ENCODE measurements at regions not wholly inside any gene's neighbourhood (a gene's known extent, or its start where the extent isn't known, plus 50 kb on each side); places are given as distances from the start of the nearest gene placed in this dataset.
"Not testable (repeated sequence)": the region's sequence is repeated elsewhere in the genome, so short reads cannot be mapped to it uniquely, and the experiment has no call there.

- no peak for DNase-seq
Measured at GRCh38 chr3:87478716-87479115, 202.3 kb upstream of the POU1F1 start.

GRCh38 chr3:87473944-87474343 lies 197.6 kb upstream of the POU1F1 start:
- no peak for DNase-seq

- DNase-seq = no peak
Measured at GRCh38 chr3:87468938-87469337, 192.6 kb upstream of the POU1F1 start.

- no peak for DNase-seq
Measured at GRCh38 chr3:87468235-87468634, 191.9 kb upstream of the POU1F1 start.

GRCh38 chr3:87462228-87462627 lies 185.8 kb upstream of the POU1F1 start:
- DNase-seq = no peak

- no peak for DNase-seq
Measured at GRCh38 chr3:87461443-87461842, 185.1 kb upstream of the POU1F1 start.

GRCh38 chr3:87461036-87461435 lies 184.7 kb upstream of the POU1F1 start:
- DNase-seq = no peak

- no peak for DNase-seq
Measured at GRCh38 chr3:87448558-87448957, 172.2 kb upstream of the POU1F1 start.

- no peak for DNase-seq
Measured at GRCh38 chr3:87446849-87447387, 170.5 kb upstream of the POU1F1 start.

- DNase-seq = no peak
Measured at GRCh38 chr3:87442470-87442869, 166.1 kb upstream of the POU1F1 start.

- DNase-seq = no peak
Measured at GRCh38 chr3:87437765-87438164, 161.4 kb upstream of the POU1F1 start.

- no peak for DNase-seq
Measured at GRCh38 chr3:87436781-87437543, 160.6 kb upstream of the POU1F1 start.

- DNase-seq = no peak
Measured at GRCh38 chr3:87435926-87436620, 159.7 kb upstream of the POU1F1 start.

- DNase-seq = not testable (repeated sequence)
Measured at GRCh38 chr3:87433445-87433844, 157.1 kb upstream of the POU1F1 start.

GRCh38 chr3:87426918-87427317 lies 150.5 kb upstream of the POU1F1 start:
- DNase-seq = no peak

GRCh38 chr3:87425056-87425455 lies 148.7 kb upstream of the POU1F1 start:
- no peak for DNase-seq

GRCh38 chr3:87423336-87423735 lies 147.0 kb upstream of the POU1F1 start:
- DNase-seq = no peak

GRCh38 chr3:87422333-87422732 lies 145.9 kb upstream of the POU1F1 start:
- no peak for DNase-seq

GRCh38 chr3:87420171-87420570 lies 143.8 kb upstream of the POU1F1 start:
- no peak for DNase-seq

GRCh38 chr3:87414271-87414670 lies 137.9 kb upstream of the POU1F1 start:
- DNase-seq = no peak

- no peak for DNase-seq
Measured at GRCh38 chr3:87413814-87414213, 137.4 kb upstream of the POU1F1 start.

- no peak for DNase-seq
Measured at GRCh38 chr3:87410110-87410509, 133.7 kb upstream of the POU1F1 start.

- no peak for DNase-seq
Measured at GRCh38 chr3:87398168-87398801, 121.9 kb upstream of the POU1F1 start.

GRCh38 chr3:87397211-87397610 lies 120.8 kb upstream of the POU1F1 start:
- DNase-seq = no peak

Measured in HCEC 1CT (cell line).